DOHH2 (cell line): ENCODE measurements at regions not wholly inside any gene's neighbourhood (a gene's known extent, or its start where the extent isn't known, plus 50 kb on each side); places are given as distances from the start of the nearest gene placed in this dataset.

Experiments used
- H3F3A ChIP-seq: fragments of 200-600 bp; sonication (generic), shearing (Covaris generic); 2 replicates; pipeline ENCODE4 v1.6.0; 2016; ENCODE audit warnings: antibody characterized with exemption, mild to moderate bottlenecking; ENCODE audit not compliant: control insufficient read depth, insufficient read depth
- H3K27ac ChIP-seq: fragments of 200-600 bp; sonication (generic); 2 replicates; pipeline ENCODE4 v1.5.1; 2014; ENCODE audit warnings: low read depth, mild to moderate bottlenecking, low read length, moderate library complexity
- H3K27me3 ChIP-seq: fragments of 200-600 bp; sonication (generic); 2 replicates; pipeline ENCODE4 v1.6.1; 2014; ENCODE audit warnings: mild to moderate bottlenecking, low read length, mixed read lengths; ENCODE audit not compliant: control insufficient read depth
- H3K36me3 ChIP-seq: fragments of 200-600 bp; sonication (generic); 2 replicates; pipeline ENCODE4 v1.6.1; 2014; ENCODE audit warnings: mild to moderate bottlenecking, low read length, moderate library complexity, mixed read lengths; ENCODE audit not compliant: control insufficient read depth
- H3K4me1 ChIP-seq: fragments of 200-600 bp; sonication (generic); 2 replicates; pipeline ENCODE4 v1.6.1; 2014; ENCODE audit warnings: mild to moderate bottlenecking, low read length, mixed read lengths; ENCODE audit not compliant: control insufficient read depth
- H3K4me2 ChIP-seq: fragments of 200-600 bp; sonication (generic); 2 replicates; pipeline ENCODE4 v1.6.0; 2014; ENCODE audit warnings: mild to moderate bottlenecking, low read length, moderate library complexity
- H3K4me3 ChIP-seq: fragments of 200-600 bp; sonication (generic); 2 replicates; pipeline ENCODE4 v1.5.1; 2014; ENCODE audit warnings: mild to moderate bottlenecking, low read length, mixed read lengths
- H3K79me2 ChIP-seq: fragments of 200-600 bp; sonication (generic); 2 replicates; pipeline ENCODE4 v1.6.1; 2014; ENCODE audit warnings: mild to moderate bottlenecking, low read length, mixed read lengths; ENCODE audit not compliant: control insufficient read depth
- H3K9me2 ChIP-seq: fragments of 200-600 bp; sonication (generic); replicated peaks from 2 replicates; pipeline ENCODE4 v1.6.1; 2014; ENCODE audit warnings: mild to moderate bottlenecking, low read length, mixed read lengths; ENCODE audit not compliant: control insufficient read depth
- H3K9me3 ChIP-seq: fragments of 200-600 bp; sonication (generic); 2 replicates; pipeline ENCODE4 v1.6.1; 2014; ENCODE audit warnings: antibody characterized with exemption, low read length, mixed read lengths; ENCODE audit not compliant: control insufficient read depth, insufficient read depth
- H4K20me1 ChIP-seq: fragments of 200-600 bp; sonication (generic); 2 replicates; pipeline ENCODE4 v1.6.0; 2014; ENCODE audit warnings: low read depth, mild to moderate bottlenecking, antibody characterized with exemption, low read length, moderate library complexity; ENCODE audit not compliant: control insufficient read depth, insufficient read depth
- CTCF ChIP-seq: fragments of 200-600 bp; sonication (generic); IDR thresholded peaks from one replicate; pipeline ENCODE4 v1.5.1; 2014; ENCODE audit warnings: antibody characterized with exemption, mild to moderate bottlenecking, low read depth, low read length; ENCODE audit not compliant: poor library complexity, severe bottlenecking
- EZH2phosphoT487 ChIP-seq: fragments of 200-600 bp; sonication (generic); IDR thresholded peaks from 2 replicates; pipeline ENCODE4 v1.6.1; 2017; ENCODE audit warnings: borderline replicate concordance, mild to moderate bottlenecking, antibody characterized with exemption, low read length, moderate library complexity, mixed read lengths

DNA sequence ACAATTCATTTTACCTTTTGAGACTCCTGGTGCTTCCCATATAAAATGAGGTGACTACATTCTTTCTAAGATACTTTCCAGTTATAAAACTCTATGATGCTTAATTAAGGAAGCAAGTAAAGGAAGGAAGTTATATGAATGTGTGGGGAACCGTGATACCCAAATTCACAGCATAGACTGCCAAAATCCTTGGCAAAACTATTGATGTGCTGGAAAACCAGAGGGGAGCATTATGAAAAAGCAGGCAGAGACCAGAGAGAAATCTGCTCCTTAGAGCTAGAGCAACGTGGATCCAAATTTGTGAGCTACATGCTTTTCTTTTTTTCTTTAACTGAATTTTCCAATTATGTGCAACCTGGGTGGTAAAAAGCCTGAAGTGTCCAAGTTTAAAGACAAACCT is 201.4 kb upstream of the USP25 start:
- no peaks in the 10 kb centered on the region for H3K79me2 ChIP-seq
- H3K4me3 ChIP-seq, result no peak overlapping the region
- H3K4me2 ChIP-seq, result no peak overlapping the region
- no peak for TF ChIP-seq EZH2phosphoT487
- TF ChIP-seq CTCF, result no peak
- no peaks in the 10 kb centered on the region for H4K20me1 ChIP-seq
- no peaks in the 10 kb centered on the region for H3K36me3 ChIP-seq
- H3K27me3 ChIP-seq, result no peaks in the 10 kb centered on the region
- H3K27ac ChIP-seq, result no peak overlapping the region
- H3K4me1 ChIP-seq, result no peaks in the 10 kb centered on the region
- no peaks in the 10 kb centered on the region; the same call in 1 of the 2 replicates for H3K9me2 ChIP-seq
- H3F3A ChIP-seq, result no peaks in the 10 kb centered on the region
- H3K9me3 ChIP-seq, result no peaks in the 10 kb centered on the region

DNA sequence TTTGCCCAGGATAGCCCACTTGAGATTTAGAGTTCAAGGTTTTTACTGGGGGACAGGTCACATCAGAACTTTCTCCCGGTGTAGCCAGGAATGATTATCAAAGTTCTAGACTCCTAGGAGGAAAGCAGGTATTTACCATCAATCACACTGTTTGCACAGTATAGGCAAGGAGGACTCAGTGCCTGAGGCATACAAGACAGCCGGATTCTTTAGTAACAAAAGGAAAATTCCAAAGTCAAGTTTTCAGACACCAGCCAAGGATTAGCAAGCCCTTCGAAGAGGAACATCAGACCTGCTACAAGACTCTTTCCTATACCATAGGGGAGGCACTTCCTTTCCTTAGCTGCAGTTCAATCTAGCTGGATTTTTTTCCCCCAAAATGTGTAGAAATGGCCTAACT is 197.8 kb upstream of the USP25 start:
- no peaks in the 10 kb centered on the region for H3K27me3 ChIP-seq
- no peaks in the 10 kb centered on the region for H3K79me2 ChIP-seq
- no peak overlapping the region for H3K4me3 ChIP-seq
- H3K9me3 ChIP-seq, result no peaks in the 10 kb centered on the region
- H3K4me2 ChIP-seq, result no peak overlapping the region
- no peak overlapping the region for H3K27ac ChIP-seq
- no peak for TF ChIP-seq EZH2phosphoT487
- no peak for TF ChIP-seq CTCF
- H3K4me1 ChIP-seq, result no peaks in the 10 kb centered on the region
- H4K20me1 ChIP-seq, result no peaks in the 10 kb centered on the region
- H3K36me3 ChIP-seq, result no peaks in the 10 kb centered on the region
- H3F3A ChIP-seq, result no peaks in the 10 kb centered on the region
- H3K9me2 ChIP-seq, result no peaks in the 10 kb centered on the region; the same call in 1 of the 2 replicates

DNA sequence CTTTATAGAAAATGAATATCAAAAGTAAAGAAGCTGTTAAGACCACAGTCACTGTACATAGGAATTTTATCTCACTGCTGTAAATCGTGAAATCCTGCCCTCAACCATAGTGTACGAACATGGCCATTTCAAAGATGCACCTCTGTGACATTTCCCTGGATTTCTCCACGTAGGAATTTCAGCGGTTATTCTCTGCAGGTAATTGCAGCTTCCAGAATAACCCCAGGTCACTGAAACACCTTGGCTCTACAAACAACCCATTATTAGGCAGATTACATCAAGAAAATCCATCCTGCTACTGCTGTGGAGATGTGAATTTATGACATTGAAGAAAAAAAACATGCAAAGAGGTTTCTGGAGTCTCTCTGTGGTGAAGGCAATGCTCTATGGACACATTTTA is 196.2 kb upstream of the USP25 start:
- no peak overlapping the region for H3K27ac ChIP-seq
- no peaks in the 10 kb centered on the region for H3K36me3 ChIP-seq
- no peaks in the 10 kb centered on the region for H3K79me2 ChIP-seq
- H3K27me3 ChIP-seq, result no peaks in the 10 kb centered on the region
- no peaks in the 10 kb centered on the region for H3K9me3 ChIP-seq
- H3K4me1 ChIP-seq, result no peaks in the 10 kb centered on the region
- no peak overlapping the region for H3K4me3 ChIP-seq
- H3K4me2 ChIP-seq, result no peak overlapping the region
- H4K20me1 ChIP-seq, result no peaks in the 10 kb centered on the region
- TF ChIP-seq EZH2phosphoT487, result no peak
- TF ChIP-seq CTCF, result no peak
- H3F3A ChIP-seq, result no peaks in the 10 kb centered on the region
- H3K9me2 ChIP-seq, result no peaks in the 10 kb centered on the region

DNA sequence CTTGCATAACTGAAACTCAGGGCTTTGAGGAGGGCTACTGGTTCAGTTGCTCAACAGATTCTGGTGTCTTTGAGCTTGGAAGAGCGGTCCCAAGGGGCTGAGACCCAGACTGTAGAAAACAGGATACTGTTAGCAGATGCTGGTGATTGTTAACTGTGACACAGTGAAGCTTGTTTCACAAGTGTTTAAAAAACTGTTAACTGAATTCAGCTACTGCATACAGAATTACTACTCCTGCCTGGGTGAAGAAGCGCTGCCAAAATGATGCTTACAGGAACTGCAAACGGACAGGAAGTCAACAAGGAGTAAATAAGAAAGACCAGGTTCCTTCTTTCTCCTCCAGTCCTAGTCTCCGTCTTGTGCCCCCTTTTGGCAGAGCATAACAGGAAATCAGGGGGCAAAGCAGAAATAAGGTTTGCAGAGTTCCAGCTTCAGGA is 195.3 kb upstream of the USP25 start:
- no peaks in the 10 kb centered on the region for H3K27me3 ChIP-seq
- no peaks in the 10 kb centered on the region for H3K9me2 ChIP-seq
- H3K4me2 ChIP-seq, result no peak overlapping the region
- H4K20me1 ChIP-seq, result no peaks in the 10 kb centered on the region
- no peaks in the 10 kb centered on the region for H3K36me3 ChIP-seq
- no peaks in the 10 kb centered on the region for H3K9me3 ChIP-seq
- TF ChIP-seq EZH2phosphoT487 (no peak), CTCF (no peak)
- H3K4me3 ChIP-seq, result no peak overlapping the region
- H3K27ac ChIP-seq, result no peak overlapping the region
- no peaks in the 10 kb centered on the region for H3K79me2 ChIP-seq
- no peaks in the 10 kb centered on the region for H3F3A ChIP-seq
- no peaks in the 10 kb centered on the region for H3K4me1 ChIP-seq
